GM23338 (cell line): ENCODE measurements at regions not wholly inside any gene's neighbourhood (a gene's known extent, or its start where the extent isn't known, plus 50 kb on each side); places are given as distances from the start of the nearest gene placed in this dataset.
A peak's percentile ranks its signal among the peaks of the same experiment; 100 is the strongest.

ENCODE experiments used
- ATAC-seq: fragments of 200-7000 bp; cut with Tn5 transposase; 3 replicates; pipeline ENCODE4 v1.9.1; 2020
- DNase-seq: peaks from one replicate; pipeline ENCODE4 v3.0.0-alpha.2; 2015; ENCODE audit warnings: low spot score
- H2AFZ ChIP-seq: fragments of 200-600 bp; sonication (generic); 2 replicates; pipeline ENCODE4 v1.8.0; 2016; ENCODE audit warnings: antibody characterized with exemption, mild to moderate bottlenecking, moderate library complexity
- H3F3A ChIP-seq: fragments of 200-600 bp; sonication (generic); replicated peaks from 2 replicates; pipeline ENCODE4 v1.8.0; 2017; ENCODE audit warnings: antibody characterized with exemption, mixed run types, low read depth
- H3K27ac ChIP-seq: fragments of 200-600 bp; sonication (generic); 2 replicates; pipeline ENCODE4 v1.6.1; 2016; ENCODE audit warnings: low read depth
- H3K27me3 ChIP-seq: fragments of 200-600 bp; sonication (generic); 2 replicates; pipeline ENCODE4 v1.8.0; 2016; ENCODE audit warnings: mild to moderate bottlenecking, mixed run types, moderate library complexity; ENCODE audit not compliant: insufficient read depth
- H3K36me3 ChIP-seq: fragments of 200-600 bp; sonication (generic); 2 replicates; pipeline ENCODE4 v1.8.0; 2016; ENCODE audit warnings: mild to moderate bottlenecking; ENCODE audit not compliant: insufficient read depth
- H3K4me1 ChIP-seq: fragments of 200-600 bp; sonication (generic); 2 replicates; pipeline ENCODE4 v1.8.0; 2016; ENCODE audit warnings: mild to moderate bottlenecking, moderate library complexity; ENCODE audit not compliant: insufficient read depth
- H3K4me2 ChIP-seq: fragments of 200-600 bp; sonication (generic); 2 replicates; pipeline ENCODE4 v1.7.1; 2017; ENCODE audit warnings: mixed run types
- H3K4me3 ChIP-seq: fragments of 200-600 bp; sonication (generic); 2 replicates; pipeline ENCODE4 v1.6.1; 2016; ENCODE audit warnings: mixed run types
- H3K79me2 ChIP-seq: fragments of 200-600 bp; sonication (generic); replicated peaks from 2 replicates; pipeline ENCODE4 v1.8.0; 2017; ENCODE audit warnings: mild to moderate bottlenecking; ENCODE audit not compliant: insufficient read depth
- H3K9me2 ChIP-seq: fragments of 200-600 bp; sonication (generic); 2 replicates; pipeline ENCODE4 v1.8.0; 2017; ENCODE audit not compliant: insufficient read depth
- H4K20me1 ChIP-seq: fragments of 200-600 bp; sonication (generic); replicated peaks from 2 replicates; pipeline ENCODE4 v1.8.0; 2017; ENCODE audit warnings: mild to moderate bottlenecking; ENCODE audit not compliant: insufficient read depth
- H3K27ac Mint-ChIP-seq: 2 replicates; pipeline ENCODE4 v1.8.0; 2020; ENCODE audit warnings: inconsistent platforms, mild to moderate bottlenecking, moderate library complexity, mixed read lengths
- H3K27me3 Mint-ChIP-seq: 3 replicates; pipeline ENCODE4 v1.8.0; 2022; ENCODE audit warnings: low read depth, mild to moderate bottlenecking, moderate library complexity, mixed read lengths, inconsistent platforms; ENCODE audit not compliant: insufficient read depth, poor library complexity
- H3K36me3 Mint-ChIP-seq: 3 replicates; pipeline ENCODE4 v1.8.0; 2021; ENCODE audit warnings: low read depth, mild to moderate bottlenecking, inconsistent platforms, moderate library complexity, mixed read lengths
- H3K4me1 Mint-ChIP-seq: 3 replicates; pipeline ENCODE4 v1.8.0; 2020; ENCODE audit warnings: mild to moderate bottlenecking, inconsistent platforms, mixed read lengths
- H3K4me3 Mint-ChIP-seq: 3 replicates; pipeline ENCODE4 v1.8.0; 2021; ENCODE audit warnings: moderate library complexity, mild to moderate bottlenecking, inconsistent platforms, mixed read lengths
- H3K9me3 Mint-ChIP-seq: 3 replicates; pipeline ENCODE4 v1.8.0; 2020; ENCODE audit warnings: moderate library complexity, mild to moderate bottlenecking, inconsistent platforms, mixed read lengths
- CREB1 ChIP-seq: fragments of 250-450 bp; sonication (Bioruptor Pico); IDR thresholded peaks from 2 replicates; pipeline ENCODE4 v1.5.0; 2020; ENCODE audit warnings: low read depth, mild to moderate bottlenecking, moderate library complexity
- CTCF ChIP-seq, 2 experiments: fragments of 200-600 bp in 1 of 2; sonication (generic) in 1 of 2; conservative IDR thresholded peaks; 2 replicates each; pipeline versions ENCODE4 v1.5.1 to v1.6.1; 2016 to 2017; ENCODE audit warnings: antibody characterized with exemption in 2 of 2, low read depth in 2 of 2, mild to moderate bottlenecking in 2 of 2, moderate library complexity in 1 of 2
- ETS1 ChIP-seq: IDR thresholded peaks from 2 replicates; pipeline ENCODE4 v1.6.1; 2016; ENCODE audit warnings: antibody characterized with exemption
- EZH2 ChIP-seq: fragments of 200-600 bp; sonication (generic); IDR thresholded peaks from one replicate; pipeline ENCODE4 v1.8.0; 2017; ENCODE audit warnings: antibody characterized with exemption, mild to moderate bottlenecking, low read depth; ENCODE audit not compliant: unreplicated experiment
- EZH2phosphoT487 ChIP-seq: fragments of 200-600 bp; sonication (generic); IDR thresholded peaks from one replicate; pipeline ENCODE4 v1.8.1; 2018; ENCODE audit warnings: antibody characterized with exemption; ENCODE audit not compliant: unreplicated experiment
- JUNB ChIP-seq: IDR thresholded peaks from one replicate; pipeline ENCODE4 v1.6.1; 2016; ENCODE audit warnings: antibody characterized with exemption; ENCODE audit not compliant: unreplicated experiment
- NANOG ChIP-seq: IDR thresholded peaks from 2 replicates; pipeline ENCODE4 v1.6.1; 2016; ENCODE audit warnings: antibody characterized with exemption, borderline replicate concordance
- POLR2AphosphoS5 ChIP-seq: IDR thresholded peaks from 2 replicates; pipeline ENCODE4 v1.6.1; 2016; ENCODE audit warnings: antibody characterized with exemption, low read depth
- STAT1 ChIP-seq: IDR thresholded peaks from one replicate; pipeline ENCODE4 v1.6.1; 2016; ENCODE audit warnings: antibody characterized with exemption; ENCODE audit not compliant: unreplicated experiment
- ZNF114 ChIP-seq: fragments of 250-450 bp; sonication (Bioruptor Pico); IDR thresholded peaks from 2 replicates; pipeline ENCODE4 v1.5.0; 2020; ENCODE audit warnings: mild to moderate bottlenecking, moderate library complexity
- ZNF331 ChIP-seq: fragments of 250-450 bp; sonication (Bioruptor Pico); IDR thresholded peaks from 2 replicates; pipeline ENCODE4 v1.5.0; 2020; ENCODE audit warnings: low read depth, mild to moderate bottlenecking, moderate library complexity
- ZNF462 ChIP-seq: fragments of 250-450 bp; sonication (Bioruptor Pico); IDR thresholded peaks from 2 replicates; pipeline ENCODE4 v1.5.0; 2020; ENCODE audit warnings: mild to moderate bottlenecking, moderate library complexity
- TF ChIP-seq, protein P1 (sequence below): IDR thresholded peaks from one replicate; pipeline ENCODE4 v1.6.1; 2018; ENCODE audit warnings: antibody characterized with exemption; ENCODE audit not compliant: unreplicated experiment

GRCh38 chr10:125538947-125539731, 143.8 kb downstream of the TEX36 start:
- Mint-ChIP-seq H3K4me1 (no peaks in the 10 kb centered on the region), H3K27me3 (peaks cover 4% of the 10 kb centered on the region), H3K36me3 (no peaks in the 10 kb centered on the region), H3K9me3 (no peaks in the 10 kb centered on the region), H3K4me3 (no peak overlapping the region), H3K27ac (no peak overlapping the region)
- H3K4me1 ChIP-seq: no peaks in the 10 kb centered on the region
- no peak for TF ChIP-seq ZNF114 (CRISPR knock-in tag)
- no peak for TF ChIP-seq CREB1
- TF ChIP-seq NANOG: no peak
- TF ChIP-seq STAT1: no peak
- TF ChIP-seq EZH2: no peak
- no peak for TF ChIP-seq EZH2phosphoT487
- TF ChIP-seq, protein P1, sequence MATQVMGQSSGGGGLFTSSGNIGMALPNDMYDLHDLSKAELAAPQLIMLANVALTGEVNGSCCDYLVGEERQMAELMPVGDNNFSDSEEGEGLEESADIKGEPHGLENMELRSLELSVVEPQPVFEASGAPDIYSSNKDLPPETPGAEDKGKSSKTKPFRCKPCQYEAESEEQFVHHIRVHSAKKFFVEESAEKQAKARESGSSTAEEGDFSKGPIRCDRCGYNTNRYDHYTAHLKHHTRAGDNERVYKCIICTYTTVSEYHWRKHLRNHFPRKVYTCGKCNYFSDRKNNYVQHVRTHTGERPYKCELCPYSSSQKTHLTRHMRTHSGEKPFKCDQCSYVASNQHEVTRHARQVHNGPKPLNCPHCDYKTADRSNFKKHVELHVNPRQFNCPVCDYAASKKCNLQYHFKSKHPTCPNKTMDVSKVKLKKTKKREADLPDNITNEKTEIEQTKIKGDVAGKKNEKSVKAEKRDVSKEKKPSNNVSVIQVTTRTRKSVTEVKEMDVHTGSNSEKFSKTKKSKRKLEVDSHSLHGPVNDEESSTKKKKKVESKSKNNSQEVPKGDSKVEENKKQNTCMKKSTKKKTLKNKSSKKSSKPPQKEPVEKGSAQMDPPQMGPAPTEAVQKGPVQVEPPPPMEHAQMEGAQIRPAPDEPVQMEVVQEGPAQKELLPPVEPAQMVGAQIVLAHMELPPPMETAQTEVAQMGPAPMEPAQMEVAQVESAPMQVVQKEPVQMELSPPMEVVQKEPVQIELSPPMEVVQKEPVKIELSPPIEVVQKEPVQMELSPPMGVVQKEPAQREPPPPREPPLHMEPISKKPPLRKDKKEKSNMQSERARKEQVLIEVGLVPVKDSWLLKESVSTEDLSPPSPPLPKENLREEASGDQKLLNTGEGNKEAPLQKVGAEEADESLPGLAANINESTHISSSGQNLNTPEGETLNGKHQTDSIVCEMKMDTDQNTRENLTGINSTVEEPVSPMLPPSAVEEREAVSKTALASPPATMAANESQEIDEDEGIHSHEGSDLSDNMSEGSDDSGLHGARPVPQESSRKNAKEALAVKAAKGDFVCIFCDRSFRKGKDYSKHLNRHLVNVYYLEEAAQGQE: no peak
- TF ChIP-seq ETS1: no peak
- TF ChIP-seq CTCF (conservative IDR thresholded peaks at IDR 0.05; ENCODE audit: low read depth in 2 of 2): no peak
- no peak for TF ChIP-seq ZNF331 (CRISPR knock-in tag)
- no peak for TF ChIP-seq JUNB
- no peak for TF ChIP-seq POLR2AphosphoS5
- TF ChIP-seq ZNF462 (CRISPR knock-in tag): no peak
- peak; percentile 18 for DNase-seq
- no peaks in the 10 kb centered on the region for H3F3A ChIP-seq
- H3K79me2 ChIP-seq: no peaks in the 10 kb centered on the region
- no peak overlapping the region for H3K4me3 ChIP-seq
- no peaks in the 10 kb centered on the region for H4K20me1 ChIP-seq
- no peak overlapping the region for H2AFZ ChIP-seq
- H3K4me2 ChIP-seq: no peak overlapping the region
- H3K27me3 ChIP-seq: no peaks in the 10 kb centered on the region
- H3K27ac ChIP-seq: no peak overlapping the region
- no peaks in the 10 kb centered on the region for H3K9me2 ChIP-seq
- peak; percentile 43; the same call in 1 of the 3 replicates for ATAC-seq
- no peaks in the 10 kb centered on the region for H3K36me3 ChIP-seq
